Uterus (tissue), 3 donors: ENCODE measurements at regions not wholly inside any gene's neighbourhood (a gene's known extent, or its start where the extent isn't known, plus 50 kb on each side); places are given as distances from the start of the nearest gene placed in this dataset.

Experiments used
- DNase-seq, 2 donors: peaks; one replicate each; pipeline ENCODE4 v3.0.0-alpha.2; 2019 to 2020
- H3K27ac ChIP-seq, 2 donors: fragments of 200-600 bp; sonication (generic); 1 replicate in 1 of 2; 2 replicates in 1 of 2; pipeline ENCODE4 v1.5.1; 2016 to 2018
- H3K27me3 ChIP-seq, 2 donors: fragments of 200-600 bp; sonication (generic); one replicate each; pipeline ENCODE4 v1.5.1; 2018 to 2019; ENCODE audit warnings: control low read depth in 1 of 2
- H3K36me3 ChIP-seq, 2 donors: fragments of 200-600 bp; sonication (generic); one replicate each; pipeline ENCODE4 v1.5.1; 2019; ENCODE audit warnings: control low read depth in 1 of 2
- H3K4me1 ChIP-seq, 2 donors: fragments of 200-600 bp; sonication (generic); one replicate each; pipeline ENCODE4 v1.5.1; 2018 to 2019; ENCODE audit warnings: control low read depth in 1 of 2
- H3K4me3 ChIP-seq, 2 donors: fragments of 200-600 bp; sonication (generic); 1 replicate in 1 of 2; 2 replicates in 1 of 2; pipeline ENCODE4 v1.5.1; 2018 to 2019; ENCODE audit warnings: mild to moderate bottlenecking in 1 of 2
- H3K9me3 ChIP-seq, 2 donors: fragments of 200-600 bp; sonication (generic); one replicate each; pipeline ENCODE4 v1.5.1; 2019; ENCODE audit warnings: control low read depth in 1 of 2
- CTCF ChIP-seq, 4 experiments: fragments of 200-600 bp in 2 of 4; fragments of 450-650 bp in 2 of 4; sonication (generic) in 2 of 4; IDR thresholded peaks; one replicate each; pipeline ENCODE4 v1.5.1; 2016 to 2019; ENCODE audit warnings: antibody characterized with exemption in 4 of 4, mild to moderate bottlenecking in 2 of 4, moderate library complexity in 1 of 4
- POLR2A ChIP-seq, 2 donors: fragments of 450-650 bp; IDR thresholded peaks; one replicate each; pipeline ENCODE4 v1.6.1; 2016; ENCODE audit warnings: antibody characterized with exemption in 2 of 2, mild to moderate bottlenecking in 1 of 2, moderate library complexity in 1 of 2
- intact Hi-C: fragments of 100-400 bp; cut with DNase I; formaldehyde crosslinking; loops from one replicate; pipeline ENCODE4 v1.15.1; 2023; ENCODE audit warnings: low total_unique reads
- donor health status: DM: yes; HTN: yes; CAD: no.

- Histone ChIP-seq H3K9me3 (no peaks in the 10 kb centered on the region), H3K27ac (no peak overlapping the region), H3K4me1 (no peaks in the 10 kb centered on the region), H3K4me3 (no peak overlapping the region), H3K36me3 (no peaks in the 10 kb centered on the region), H3K27me3 (no peaks in the 10 kb centered on the region)
- TF ChIP-seq CTCF (IDR thresholded peaks at IDR 0.05) (no peak), POLR2A (IDR thresholded peaks at IDR 0.05) (no peak)
- intact Hi-C loops, result no loop called here
- DNase-seq, result no peak
Observed at GRCh38 chr2:5886462-5886861, 194.3 kb downstream of the SOX11 start.

- no peaks in the 10 kb centered on the region for H3K36me3 ChIP-seq
- no peak for DNase-seq
- H3K4me1 ChIP-seq, result no peaks in the 10 kb centered on the region
- intact Hi-C loops, result no loop called here
- TF ChIP-seq POLR2A (IDR thresholded peaks at IDR 0.05) (no peak), CTCF (IDR thresholded peaks at IDR 0.05) (no peak)
- H3K27me3 ChIP-seq, result no peaks in the 10 kb centered on the region
- H3K27ac ChIP-seq, result no peak overlapping the region
- H3K9me3 ChIP-seq, result no peaks in the 10 kb centered on the region
- no peak overlapping the region for H3K4me3 ChIP-seq
Observed at GRCh38 chr2:5888126-5888525, 195.9 kb downstream of the SOX11 start.

GRCh38 chr2:5889519-5889918, 197.3 kb downstream of the SOX11 start:
- H3K36me3 ChIP-seq, result no peaks in the 10 kb centered on the region
- intact Hi-C loops, result no loop called here
- H3K27ac ChIP-seq, result no peak overlapping the region
- H3K9me3 ChIP-seq, result no peaks in the 10 kb centered on the region
- TF ChIP-seq CTCF (IDR thresholded peaks at IDR 0.05) (no peak), POLR2A (IDR thresholded peaks at IDR 0.05) (no peak)
- no peaks in the 10 kb centered on the region for H3K4me1 ChIP-seq
- no peak for DNase-seq
- no peak overlapping the region for H3K4me3 ChIP-seq
- no peaks in the 10 kb centered on the region for H3K27me3 ChIP-seq

GRCh38 chr2:5894355-5894754, 202.2 kb downstream of the SOX11 start:
- Histone ChIP-seq H3K9me3 (no peaks in the 10 kb centered on the region), H3K27me3 (no peaks in the 10 kb centered on the region), H3K4me1 (no peaks in the 10 kb centered on the region), H3K27ac (no peak overlapping the region), H3K36me3 (no peaks in the 10 kb centered on the region), H3K4me3 (no peak overlapping the region)
- intact Hi-C loops, result no loop called here
- TF ChIP-seq CTCF (IDR thresholded peaks at IDR 0.05) (no peak), POLR2A (IDR thresholded peaks at IDR 0.05) (no peak)
- no peak for DNase-seq

GRCh38 chr2:5895284-5895683, 203.1 kb downstream of the SOX11 start:
- no peak overlapping the region for H3K4me3 ChIP-seq
- TF ChIP-seq POLR2A (IDR thresholded peaks at IDR 0.05) (no peak), CTCF (IDR thresholded peaks at IDR 0.05) (no peak)

More at GRCh38 chr2:5895284-5895683, 203.1 kb downstream of the SOX11 start:
- no peak overlapping the region for H3K27ac ChIP-seq
- no peak for DNase-seq
- H3K27me3 ChIP-seq, result no peaks in the 10 kb centered on the region
- H3K4me1 ChIP-seq, result no peaks in the 10 kb centered on the region
- H3K9me3 ChIP-seq, result no peaks in the 10 kb centered on the region
- no peaks in the 10 kb centered on the region for H3K36me3 ChIP-seq
- intact Hi-C loops, result no loop called here
